Gastrocnemius medialis (tissue), 4 donors: ENCODE measurements at regions not wholly inside any gene's neighbourhood (a gene's known extent, or its start where the extent isn't known, plus 50 kb on each side); places are given as distances from the start of the nearest gene placed in this dataset.

Source experiments
- POLR2A ChIP-seq, 2 donors: fragments of 450-650 bp; IDR thresholded peaks; one replicate each; pipeline ENCODE4 v1.6.1; 2017; ENCODE audit warnings: antibody characterized with exemption in 2 of 2, mild to moderate bottlenecking in 2 of 2, moderate library complexity in 2 of 2
- TF ChIP-seq, protein P1 (sequence below), 5 experiments: fragments of 450-650 bp in 3 of 5; fragments of 200-600 bp in 2 of 5; sonication (generic) in 2 of 5; IDR thresholded peaks in 4 of 5; conservative IDR thresholded peaks in 1 of 5; 1 replicate in 4 of 5; 2 replicates in 1 of 5; pipeline ENCODE4 v1.5.1; 2016 to 2019; ENCODE audit warnings: antibody characterized with exemption in 5 of 5, mild to moderate bottlenecking in 3 of 5, moderate library complexity in 3 of 5

DNA sequence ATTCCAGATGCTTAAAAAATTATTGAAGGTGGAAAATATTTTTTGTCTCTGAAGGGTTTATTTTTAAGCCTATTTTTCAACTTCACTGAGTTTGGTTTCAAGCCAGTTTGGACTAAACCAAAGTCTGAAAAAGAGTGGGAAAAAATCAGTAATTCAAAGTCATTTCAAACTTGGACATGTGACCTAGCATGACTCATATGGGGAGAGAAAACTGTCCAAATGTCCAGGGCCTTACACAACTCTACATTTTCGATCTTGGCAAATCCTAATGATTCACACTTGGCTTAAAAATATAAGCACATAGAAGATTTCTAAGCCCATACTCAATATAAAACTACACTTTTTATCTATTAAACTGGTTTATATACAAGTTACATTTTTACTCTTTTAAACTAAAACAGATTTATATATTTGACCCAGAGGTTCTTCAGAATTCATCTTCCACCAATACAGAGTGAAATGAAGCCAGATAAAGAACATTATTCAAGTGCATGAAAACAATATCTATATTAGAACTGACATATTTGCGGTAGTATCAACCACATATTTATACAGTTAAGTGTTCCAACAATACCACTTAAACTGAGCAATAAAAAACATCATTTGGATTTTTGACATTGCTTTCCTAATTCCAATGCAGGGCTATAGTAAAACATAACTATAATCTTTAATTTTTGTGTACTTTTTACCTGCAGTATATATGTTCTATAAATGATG, 110.3 kb upstream of the TCF21 start:
- TF ChIP-seq, protein P1, sequence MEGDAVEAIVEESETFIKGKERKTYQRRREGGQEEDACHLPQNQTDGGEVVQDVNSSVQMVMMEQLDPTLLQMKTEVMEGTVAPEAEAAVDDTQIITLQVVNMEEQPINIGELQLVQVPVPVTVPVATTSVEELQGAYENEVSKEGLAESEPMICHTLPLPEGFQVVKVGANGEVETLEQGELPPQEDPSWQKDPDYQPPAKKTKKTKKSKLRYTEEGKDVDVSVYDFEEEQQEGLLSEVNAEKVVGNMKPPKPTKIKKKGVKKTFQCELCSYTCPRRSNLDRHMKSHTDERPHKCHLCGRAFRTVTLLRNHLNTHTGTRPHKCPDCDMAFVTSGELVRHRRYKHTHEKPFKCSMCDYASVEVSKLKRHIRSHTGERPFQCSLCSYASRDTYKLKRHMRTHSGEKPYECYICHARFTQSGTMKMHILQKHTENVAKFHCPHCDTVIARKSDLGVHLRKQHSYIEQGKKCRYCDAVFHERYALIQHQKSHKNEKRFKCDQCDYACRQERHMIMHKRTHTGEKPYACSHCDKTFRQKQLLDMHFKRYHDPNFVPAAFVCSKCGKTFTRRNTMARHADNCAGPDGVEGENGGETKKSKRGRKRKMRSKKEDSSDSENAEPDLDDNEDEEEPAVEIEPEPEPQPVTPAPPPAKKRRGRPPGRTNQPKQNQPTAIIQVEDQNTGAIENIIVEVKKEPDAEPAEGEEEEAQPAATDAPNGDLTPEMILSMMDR (IDR thresholded peaks at IDR 0.05 in 4 of 5, conservative IDR thresholded peaks at IDR 0.05 in 1 of 5), result no peak
- TF ChIP-seq POLR2A (IDR thresholded peaks at IDR 0.05), result no peak
